A549 (cell line): ENCODE measurements at regions not wholly inside any gene's neighbourhood (a gene's known extent, or its start where the extent isn't known, plus 50 kb on each side); places are given as distances from the start of the nearest gene placed in this dataset.
A peak's percentile ranks its signal among the peaks of the same experiment; 100 is the strongest.
"Not testable (repeated sequence)": the region's sequence is repeated elsewhere in the genome, so short reads cannot be mapped to it uniquely, and the experiment has no call there.

Experiments used
- ATAC-seq, 2 experiments: fragments of 200-7000 bp in 1 of 2; fragments of >200 bp in 1 of 2; cut with Nextera tagmentation in 1 of 2; cut with Tn5 transposase in 1 of 2; 3 replicates each; pipeline versions ENCODE4 v1.8.0 to v1.9.1; 2018 to 2020; ENCODE audit warnings: mild to moderate bottlenecking in 1 of 2, moderate library complexity in 1 of 2
- CTCF ChIA-PET: fragments of 300-600 bp; sonication (Branson Sonifier 250); formaldehyde crosslinking; extraction: SDS; loops from one replicate; lab custom pipeline; 2021; ENCODE audit warnings: antibody characterized with exemption, inconsistent platforms; lab: Yijun Ruan, JAX
- POLR2A ChIA-PET: fragments of 350-600 bp; formaldehyde crosslinking; extraction: SDS; loops from one replicate; lab custom pipeline; 2021; ENCODE audit warnings: antibody characterized with exemption, inconsistent platforms; lab: Yijun Ruan, JAX
- DNase-seq, 2 experiments: peaks; one replicate each; pipeline versions ENCODE4 v3.0.0 to v3.0.0-alpha.2; 2011 to 2016; ENCODE audit warnings: low read depth in 1 of 2, low spot score in 1 of 2
- FAIRE-seq: peaks from 2 replicates; lab custom pipeline; 2011; peaks lifted over from hg19 to GRCh38; lab: Jason Lieb, UNC
- H3K27ac ChIP-seq, 2 experiments: fragments of >200 bp; sonication (Bioruptor Twin); formaldehyde crosslinking; 3 replicates each; pipeline ENCODE4 v1.5.1; 2016 to 2017
- H3K4me1 ChIP-seq: fragments of >200 bp; sonication (Bioruptor Twin); formaldehyde crosslinking; 3 replicates; pipeline ENCODE4 v1.6.1; 2016
- H3K4me2 ChIP-seq: fragments of >200 bp; sonication (Bioruptor Twin); formaldehyde crosslinking; 3 replicates; pipeline ENCODE4 v1.6.1; 2016
- H3K4me3 ChIP-seq: fragments of >200 bp; sonication (Bioruptor Twin); formaldehyde crosslinking; 3 replicates; pipeline ENCODE4 v1.5.1; 2016
- H3K9me3 ChIP-seq: fragments of >200 bp; sonication (Bioruptor Twin); formaldehyde crosslinking; 3 replicates; pipeline ENCODE4 v1.6.1; 2016
- ESRRA ChIP-seq: fragments of 150-350 bp; IDR thresholded peaks from 2 replicates; pipeline ENCODE4 v1.6.1; 2014; ENCODE audit warnings: mild to moderate bottlenecking, low read length, borderline replicate concordance
- GATA3 ChIP-seq: IDR thresholded peaks from 2 replicates; pipeline ENCODE4 v1.6.1; 2012; ENCODE audit warnings: borderline replicate concordance
- HEYL ChIP-seq: fragments of 250-450 bp; sonication (Bioruptor Pico); IDR thresholded peaks from 2 replicates; pipeline ENCODE4 v1.8.0; 2021; ENCODE audit warnings: mild to moderate bottlenecking, moderate library complexity
- HOXB13 ChIP-seq: fragments of 250-450 bp; sonication (Bioruptor Pico); IDR thresholded peaks from 2 replicates; pipeline ENCODE4 v1.5.0; 2020; ENCODE audit warnings: low read depth, mild to moderate bottlenecking, moderate library complexity
- KDM5A ChIP-seq: fragments of 200-600 bp; sonication (generic); IDR thresholded peaks from 2 replicates; pipeline ENCODE4 v1.6.1; 2016; ENCODE audit warnings: antibody characterized with exemption, mild to moderate bottlenecking
- MAFK ChIP-seq: fragments of 450-650 bp; IDR thresholded peaks from 2 replicates; pipeline ENCODE4 v1.6.1; 2014; ENCODE audit not compliant: partially characterized antibody
- NFE2L2 ChIP-seq: fragments of 150-350 bp; conservative IDR thresholded peaks from 2 replicates; pipeline ENCODE4 v1.6.1; 2014; ENCODE audit warnings: low read length
- NR3C1 ChIP-seq: fragments of >200 bp; sonication (Bioruptor Twin); formaldehyde crosslinking; IDR thresholded peaks from 3 replicates; pipeline ENCODE4 v1.6.1; 2017
- RCOR1 ChIP-seq: fragments of 150-350 bp; IDR thresholded peaks from 2 replicates; pipeline ENCODE4 v1.6.1; 2014; ENCODE audit warnings: antibody characterized with exemption, low read length, low read depth
- RNF2 ChIP-seq: fragments of 200-600 bp; sonication (generic); IDR thresholded peaks from 2 replicates; pipeline ENCODE4 v1.6.1; 2016; ENCODE audit warnings: low read depth, mild to moderate bottlenecking, antibody characterized with exemption, moderate library complexity, borderline replicate concordance
- TFCP2L1 ChIP-seq: fragments of 250-450 bp; sonication (Bioruptor Pico); IDR thresholded peaks from 2 replicates; pipeline ENCODE4 v1.5.0; 2021; ENCODE audit warnings: mild to moderate bottlenecking
- ZC3H11A ChIP-seq: fragments of 450-650 bp; IDR thresholded peaks from 2 replicates; pipeline ENCODE4 v1.6.1; 2014; ENCODE audit warnings: antibody characterized with exemption, mild to moderate bottlenecking
- ZFP36 ChIP-seq: fragments of 450-650 bp; IDR thresholded peaks from 2 replicates; pipeline ENCODE4 v1.6.1; 2014; ENCODE audit warnings: borderline replicate concordance; ENCODE audit not compliant: partially characterized antibody
- WGBS: methylation state at CpG from one replicate; pipeline ENCODE4 v1.1.6; 2017; ENCODE audit errors: missing lambda C conversion rate; 5-methylcytosine and 5-hydroxymethylcytosine counted together
- TF ChIP-seq, protein P1 (sequence below): fragments of >200 bp; sonication (Bioruptor Twin); formaldehyde crosslinking; IDR thresholded peaks from 3 replicates; pipeline ENCODE4 v1.5.1; 2016
- TF ChIP-seq, protein P2 (sequence below): IDR thresholded peaks from 2 replicates; pipeline ENCODE4 v1.6.1; 2012
- TF ChIP-seq, protein P3 (sequence below): fragments of >200 bp; sonication (Bioruptor Twin); formaldehyde crosslinking; IDR thresholded peaks from 2 replicates; pipeline ENCODE4 v1.6.1; 2016
- TF ChIP-seq, protein P4 (sequence below): IDR thresholded peaks from 2 replicates; pipeline ENCODE4 v1.6.1; 2012

DNA sequence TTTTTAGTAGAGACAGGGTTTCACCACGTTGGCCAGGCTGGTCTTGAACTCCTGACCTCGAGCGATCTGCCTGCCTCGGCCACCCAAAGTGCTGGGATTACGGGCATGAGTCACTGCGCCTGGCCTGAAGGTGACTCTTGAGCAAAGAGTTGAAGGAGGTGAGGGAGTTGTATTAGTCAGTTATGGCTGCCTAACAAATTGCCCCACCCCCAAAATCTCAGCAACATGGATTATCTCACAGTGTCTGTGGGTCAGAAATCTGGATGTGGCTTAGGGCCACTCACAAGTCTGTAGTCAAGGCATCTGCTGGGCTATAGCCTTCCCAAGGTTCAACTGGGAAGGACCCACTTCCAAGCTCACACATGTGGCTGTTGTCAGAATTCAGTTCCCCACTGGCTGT, 52.8 kb upstream of the ADGRE5 start:
- no peak for DNase-seq
- no peak for FAIRE-seq
- TF ChIP-seq TFCP2L1 (CRISPR knock-in tag), result no peak
- TF ChIP-seq, protein P1, sequence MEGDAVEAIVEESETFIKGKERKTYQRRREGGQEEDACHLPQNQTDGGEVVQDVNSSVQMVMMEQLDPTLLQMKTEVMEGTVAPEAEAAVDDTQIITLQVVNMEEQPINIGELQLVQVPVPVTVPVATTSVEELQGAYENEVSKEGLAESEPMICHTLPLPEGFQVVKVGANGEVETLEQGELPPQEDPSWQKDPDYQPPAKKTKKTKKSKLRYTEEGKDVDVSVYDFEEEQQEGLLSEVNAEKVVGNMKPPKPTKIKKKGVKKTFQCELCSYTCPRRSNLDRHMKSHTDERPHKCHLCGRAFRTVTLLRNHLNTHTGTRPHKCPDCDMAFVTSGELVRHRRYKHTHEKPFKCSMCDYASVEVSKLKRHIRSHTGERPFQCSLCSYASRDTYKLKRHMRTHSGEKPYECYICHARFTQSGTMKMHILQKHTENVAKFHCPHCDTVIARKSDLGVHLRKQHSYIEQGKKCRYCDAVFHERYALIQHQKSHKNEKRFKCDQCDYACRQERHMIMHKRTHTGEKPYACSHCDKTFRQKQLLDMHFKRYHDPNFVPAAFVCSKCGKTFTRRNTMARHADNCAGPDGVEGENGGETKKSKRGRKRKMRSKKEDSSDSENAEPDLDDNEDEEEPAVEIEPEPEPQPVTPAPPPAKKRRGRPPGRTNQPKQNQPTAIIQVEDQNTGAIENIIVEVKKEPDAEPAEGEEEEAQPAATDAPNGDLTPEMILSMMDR, result no peak
- TF ChIP-seq, protein P2, sequence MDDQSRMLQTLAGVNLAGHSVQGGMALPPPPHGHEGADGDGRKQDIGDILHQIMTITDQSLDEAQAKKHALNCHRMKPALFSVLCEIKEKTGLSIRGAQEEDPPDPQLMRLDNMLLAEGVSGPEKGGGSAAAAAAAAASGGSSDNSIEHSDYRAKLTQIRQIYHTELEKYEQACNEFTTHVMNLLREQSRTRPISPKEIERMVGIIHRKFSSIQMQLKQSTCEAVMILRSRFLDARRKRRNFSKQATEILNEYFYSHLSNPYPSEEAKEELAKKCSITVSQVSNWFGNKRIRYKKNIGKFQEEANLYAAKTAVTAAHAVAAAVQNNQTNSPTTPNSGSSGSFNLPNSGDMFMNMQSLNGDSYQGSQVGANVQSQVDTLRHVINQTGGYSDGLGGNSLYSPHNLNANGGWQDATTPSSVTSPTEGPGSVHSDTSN, result no peak
- no peak for TF ChIP-seq HOXB13 (CRISPR knock-in tag)
- TF ChIP-seq, protein P3, sequence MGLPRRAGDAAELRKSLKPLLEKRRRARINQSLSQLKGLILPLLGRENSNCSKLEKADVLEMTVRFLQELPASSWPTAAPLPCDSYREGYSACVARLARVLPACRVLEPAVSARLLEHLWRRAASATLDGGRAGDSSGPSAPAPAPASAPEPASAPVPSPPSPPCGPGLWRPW, result no peak
- TF ChIP-seq ZC3H11A, result no peak
- no peak for TF ChIP-seq RCOR1
- TF ChIP-seq MAFK, result no peak
- ChIA-PET POLR2A (no interaction called here), CTCF (interaction anchor here (1.5 kb wide), 1 partner anchor 20 kb away, joined by 5 read pairs; no protein-coding TSS in a partner anchor)
- H3K4me2 ChIP-seq, result no peak overlapping the region
- no peak for ATAC-seq
- no peak overlapping the region for H3K4me3 ChIP-seq
- 74% methylated on average over 6 of the region's 6 CpGs for WGBS
- H3K4me1 ChIP-seq, result no peaks in the 10 kb centered on the region
- no peak overlapping the region for H3K27ac ChIP-seq
- H3K9me3 ChIP-seq, result no peaks in the 10 kb centered on the region

DNA sequence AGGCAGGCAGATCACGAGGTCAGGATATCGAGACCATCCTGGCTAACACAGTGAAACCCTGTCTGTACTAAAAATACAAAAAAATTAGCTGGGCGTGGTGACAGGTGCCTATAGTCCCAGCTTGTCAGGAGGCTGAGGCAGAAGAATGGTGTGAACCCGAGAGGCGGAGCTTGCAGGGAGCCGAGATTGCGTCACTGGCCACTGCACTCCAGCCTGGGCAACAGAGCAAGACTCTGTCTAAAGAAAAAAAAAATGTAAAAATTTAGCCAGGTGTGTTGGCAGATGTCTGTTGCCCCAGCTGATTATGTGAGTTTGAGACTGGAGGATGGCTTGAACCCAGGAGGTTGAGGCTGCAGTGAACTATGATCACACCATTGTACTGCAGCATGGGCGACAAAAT, 54.2 kb upstream of the ADGRE5 start:
- CTCF ChIA-PET, result interaction anchor here (1.5 kb wide), 1 partner anchor 22 kb away, joined by 5 read pairs; no protein-coding TSS in a partner anchor
- H3K27ac ChIP-seq, POLR2A ChIA-PET: not testable (repeated sequence)

DNA sequence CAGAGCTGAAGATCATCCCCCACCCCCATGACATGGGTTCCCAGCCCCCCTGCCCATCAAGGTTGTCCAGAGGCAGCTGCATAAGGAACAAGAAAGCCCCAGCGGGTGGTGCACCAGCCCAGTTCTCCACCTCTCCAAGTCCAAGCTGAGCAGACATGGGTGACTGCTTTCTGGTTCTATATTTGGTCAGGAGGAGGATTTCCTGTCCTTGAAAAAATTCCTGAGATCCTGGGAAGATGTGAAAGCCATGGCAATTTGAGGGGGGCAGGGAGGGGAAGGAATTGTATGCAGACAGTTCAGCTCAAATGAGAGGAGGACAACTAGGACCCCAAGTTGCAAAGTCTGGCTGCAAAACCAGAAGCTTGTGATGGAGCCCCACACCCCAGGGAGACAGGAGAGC, 55.4 kb upstream of the ADGRE5 start:
- ATAC-seq (peak in 1 of 2 experiments; percentile 39; a peak in 1 of 6 replicates), FAIRE-seq (no peak), DNase-seq (peak in 1 of 2 experiments; percentile 33)
- H3K9me3 ChIP-seq, result no peaks in the 10 kb centered on the region
- WGBS, result 100% methylated on average over 1 of the region's 1 CpG
- no peak for TF ChIP-seq NFE2L2
- no peak for TF ChIP-seq NR3C1
- TF ChIP-seq HEYL (CRISPR knock-in tag), result no peak
- no peak for TF ChIP-seq GATA3
- TF ChIP-seq ESRRA, result no peak
- TF ChIP-seq, protein P4, sequence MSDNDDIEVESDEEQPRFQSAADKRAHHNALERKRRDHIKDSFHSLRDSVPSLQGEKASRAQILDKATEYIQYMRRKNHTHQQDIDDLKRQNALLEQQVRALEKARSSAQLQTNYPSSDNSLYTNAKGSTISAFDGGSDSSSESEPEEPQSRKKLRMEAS, result no peak
- TF ChIP-seq RCOR1, result no peak
- TF ChIP-seq, protein P1, result no peak
- no peak for TF ChIP-seq ZFP36
- TF ChIP-seq RNF2, result no peak
- no peak for TF ChIP-seq KDM5A
- H3K4me2 ChIP-seq, result no peak overlapping the region
- H3K4me1 ChIP-seq, result no peaks in the 10 kb centered on the region
- POLR2A ChIA-PET, result no interaction called here
- no peak overlapping the region for H3K27ac ChIP-seq
- CTCF ChIA-PET, result interaction anchor here (0.7 to 1.3 kb wide), 2 partner anchors 23 to 247 kb away, joined by 3 to 5 read pairs; no protein-coding TSS in a partner anchor
- no peak overlapping the region for H3K4me3 ChIP-seq

More for the DNA sequence above, 54.2 kb upstream of the ADGRE5 start:
- not testable (repeated sequence) for H3K9me3 ChIP-seq, FAIRE-seq, H3K4me3 ChIP-seq, ATAC-seq, H3K4me2 ChIP-seq, H3K4me1 ChIP-seq, DNase-seq
- WGBS, result 54% methylated on average over 8 of the region's 8 CpGs
